IMR-90 (cell line): ENCODE measurements at regions not wholly inside any gene's neighbourhood (a gene's known extent, or its start where the extent isn't known, plus 50 kb on each side); places are given as distances from the start of the nearest gene placed in this dataset.

Experiments used
- ATAC-seq: fragments of 200-7000 bp; cut with Tn5 transposase; 2 replicates; pipeline ENCODE4 v1.9.1; 2020; ENCODE audit warnings: low read depth, mild to moderate bottlenecking, moderate library complexity
- BruUV-seq: library from RNA; stranded (reverse); fragments of 400-500 nt; replicated peaks from 2 replicates; lab custom pipeline; 2021; lab: Mats Ljungman, UMichigan
- CTCF ChIA-PET: fragments of 300-600 bp; formaldehyde crosslinking; extraction: SDS; loops from one replicate; lab custom pipeline; 2021; ENCODE audit warnings: antibody characterized with exemption; lab: Yijun Ruan, JAX
- POLR2A ChIA-PET: fragments of 300-600 bp; sonication (Branson Sonifier 250); formaldehyde crosslinking; loops from one replicate; lab custom pipeline; 2022; ENCODE audit warnings: antibody characterized with exemption; ENCODE audit not compliant: unreplicated experiment; lab: Charles Lee
- DNase-seq: peaks from one replicate; pipeline ENCODE4 v3.0.0; 2013
- H2AFZ ChIP-seq: replicated peaks from 2 replicates; pipeline ENCODE3; 2013; ENCODE audit warnings: low read length, mild to moderate bottlenecking; ENCODE audit not compliant: poor library complexity
- H2AK5ac ChIP-seq: 2 replicates; pipeline ENCODE4 v1.6.1; 2013; ENCODE audit warnings: low read depth, low read length, inconsistent platforms
- H2AK9ac ChIP-seq: replicated peaks from 2 replicates; pipeline ENCODE3; 2013; ENCODE audit warnings: mild to moderate bottlenecking, low read depth, low read length, moderate library complexity; ENCODE audit not compliant: poor library complexity
- H2BK120ac ChIP-seq: 2 replicates; pipeline ENCODE4 v1.6.1; 2013; ENCODE audit warnings: low read depth, low read length, inconsistent platforms
- H2BK15ac ChIP-seq: 3 replicates; pipeline ENCODE4 v1.6.1; 2013; ENCODE audit warnings: low read depth, low read length, inconsistent platforms
- H2BK20ac ChIP-seq: 2 replicates; pipeline ENCODE4 v1.6.1; 2013; ENCODE audit warnings: low read depth, mild to moderate bottlenecking, inconsistent platforms, low read length, moderate library complexity
- H2BK5ac ChIP-seq: 2 replicates; pipeline ENCODE4 v1.6.1; 2013; ENCODE audit warnings: mild to moderate bottlenecking, low read depth, low read length, inconsistent platforms; ENCODE audit not compliant: poor library complexity, severe bottlenecking
- H3K14ac ChIP-seq: replicated peaks from 2 replicates; pipeline ENCODE4 v1.6.1; 2013; ENCODE audit warnings: low read depth, low read length, inconsistent platforms
- H3K18ac ChIP-seq: 2 replicates; pipeline ENCODE4 v1.6.1; 2013; ENCODE audit warnings: low read depth, low read length, control low read depth
- H3K23ac ChIP-seq: 2 replicates; pipeline ENCODE4 v1.6.1; 2013; ENCODE audit warnings: low read depth, low read length, inconsistent platforms
- H3K27ac ChIP-seq: 2 replicates; pipeline ENCODE4 v1.5.1; 2013; ENCODE audit warnings: mild to moderate bottlenecking, control low read depth, low read length; ENCODE audit not compliant: insufficient read depth
- H3K27me3 ChIP-seq: 2 replicates; pipeline ENCODE4 v1.6.1; 2013; ENCODE audit warnings: low read length; ENCODE audit not compliant: control insufficient read depth, insufficient read depth
- H3K36me3 ChIP-seq: 2 replicates; pipeline ENCODE4 v1.6.1; 2013; ENCODE audit warnings: low read length, mixed read lengths; ENCODE audit not compliant: control insufficient read depth, insufficient read depth
- H3K4ac ChIP-seq: 2 replicates; pipeline ENCODE4 v1.6.1; 2013; ENCODE audit warnings: low read depth, low read length, inconsistent platforms
- H3K4me1 ChIP-seq: 2 replicates; pipeline ENCODE4 v1.6.1; 2013; ENCODE audit warnings: low read length, mixed read lengths; ENCODE audit not compliant: control insufficient read depth, insufficient read depth
- H3K4me2 ChIP-seq: 2 replicates; pipeline ENCODE4 v1.6.1; 2013; ENCODE audit warnings: low read depth, mild to moderate bottlenecking, control low read depth, low read length, moderate library complexity
- H3K4me3 ChIP-seq: 2 replicates; pipeline ENCODE4 v1.5.1; 2013; ENCODE audit warnings: low read depth, mild to moderate bottlenecking, control low read depth, low read length, moderate library complexity; ENCODE audit not compliant: insufficient read depth
- H3K56ac ChIP-seq: 2 replicates; pipeline ENCODE4 v1.6.1; 2013; ENCODE audit warnings: low read length, inconsistent platforms; ENCODE audit not compliant: insufficient read depth; ENCODE audit errors: extremely low read depth
- H3K79me1 ChIP-seq, 2 experiments: 2 replicates each; pipeline ENCODE4 v1.6.1; 2013; ENCODE audit warnings: low read length in 2 of 2, inconsistent platforms in 1 of 2, low read depth in 1 of 2
- H3K9ac ChIP-seq: 2 replicates; pipeline ENCODE4 v1.6.1; 2013; ENCODE audit warnings: low read depth, low read length, control low read depth
- H3K9me1 ChIP-seq: 2 replicates; pipeline ENCODE4 v1.6.1; 2013; ENCODE audit warnings: low read length, inconsistent platforms; ENCODE audit not compliant: insufficient read depth
- H3K9me3 ChIP-seq: 2 replicates; pipeline ENCODE4 v1.6.1; 2013; ENCODE audit warnings: low read length; ENCODE audit not compliant: control insufficient read depth, insufficient read depth
- H4K20me1 ChIP-seq: 2 replicates; pipeline ENCODE4 v1.6.1; 2013; ENCODE audit warnings: low read length, inconsistent platforms; ENCODE audit not compliant: insufficient read depth
- H4K5ac ChIP-seq: 2 replicates; pipeline ENCODE4 v1.6.1; 2013; ENCODE audit warnings: mild to moderate bottlenecking, low read depth, low read length, control low read depth
- H4K8ac ChIP-seq, 2 experiments: 2 replicates each; pipeline ENCODE4 v1.6.1; 2013; ENCODE audit warnings: low read depth in 2 of 2, low read length in 2 of 2, control low read depth in 1 of 2, inconsistent platforms in 1 of 2
- H4K91ac ChIP-seq: 2 replicates; pipeline ENCODE4 v1.6.1; 2013; ENCODE audit warnings: low read depth, low read length, inconsistent platforms; ENCODE audit not compliant: insufficient read depth
- BHLHE40 ChIP-seq: fragments of 150-350 bp; IDR thresholded peaks from 2 replicates; pipeline ENCODE4 v1.6.1; 2016; ENCODE audit warnings: mild to moderate bottlenecking, low read depth, low read length
- CEBPB ChIP-seq: IDR thresholded peaks from 2 replicates; pipeline ENCODE4 v1.6.1; 2012; ENCODE audit warnings: low read depth, low read length, improper control_type of control experiment
- CHD1 ChIP-seq: IDR thresholded peaks from 2 replicates; pipeline ENCODE4 v1.6.1; 2012; ENCODE audit warnings: low read depth, low read length, improper control_type of control experiment
- FOS ChIP-seq: fragments of 150-350 bp; IDR thresholded peaks from 2 replicates; pipeline ENCODE4 v1.6.1; 2016; ENCODE audit warnings: low read depth, low read length
- MAFK ChIP-seq: IDR thresholded peaks from 2 replicates; pipeline ENCODE4 v1.6.1; 2012; ENCODE audit warnings: low read depth, low read length, improper control_type of control experiment
- MAZ ChIP-seq: IDR thresholded peaks from 2 replicates; pipeline ENCODE4 v1.6.1; 2012; ENCODE audit warnings: low read depth, mild to moderate bottlenecking, low read length, improper control_type of control experiment, moderate library complexity, borderline replicate concordance
- MXI1 ChIP-seq: IDR thresholded peaks from 2 replicates; pipeline ENCODE4 v1.6.1; 2012; ENCODE audit warnings: low read depth, mild to moderate bottlenecking, low read length, moderate library complexity, borderline replicate concordance
- NFE2L2 ChIP-seq: fragments of 150-350 bp; IDR thresholded peaks from 2 replicates; pipeline ENCODE4 v1.6.1; 2016; ENCODE audit warnings: low read depth, mild to moderate bottlenecking, low read length
- POLR2A ChIP-seq: IDR thresholded peaks from 2 replicates; pipeline ENCODE4 v1.6.1; 2012; ENCODE audit warnings: mild to moderate bottlenecking, low read depth, low read length
- RAD21 ChIP-seq: IDR thresholded peaks from 2 replicates; pipeline ENCODE4 v1.6.1; 2012; ENCODE audit warnings: low read length, improper control_type of control experiment
- RCOR1 ChIP-seq: IDR thresholded peaks from 2 replicates; pipeline ENCODE4 v1.6.1; 2012; ENCODE audit warnings: mild to moderate bottlenecking, low read length, improper control_type of control experiment; ENCODE audit not compliant: insufficient replicate concordance
- RFX5 ChIP-seq: IDR thresholded peaks from 2 replicates; pipeline ENCODE4 v1.8.0; 2012; ENCODE audit warnings: low read depth, mild to moderate bottlenecking, low read length, moderate library complexity
- SMC3 ChIP-seq: fragments of 150-350 bp; IDR thresholded peaks from 2 replicates; pipeline ENCODE4 v1.6.1; 2016; ENCODE audit warnings: low read depth, mild to moderate bottlenecking, antibody characterized with exemption, low read length, moderate library complexity
- WGBS, 2 experiments: methylation state at CpG; one replicate each; pipeline versions ENCODE4 v1.1.5 to v1.1.7; 2013; ENCODE audit warnings: missing lambda C conversion rate in 2 of 2; ENCODE audit not compliant: insufficient read length in 1 of 2; ENCODE audit errors: extremely low coverage in 2 of 2; 5-methylcytosine and 5-hydroxymethylcytosine counted together
- dilution Hi-C: fragments of 300-500 bp; cut with HindIII; formaldehyde crosslinking; loops from one replicate; pipeline ENCODE4 v1.14.3; 2018; ENCODE audit warnings: low sequenced_read_pairs; ENCODE audit not compliant: unreplicated experiment
- in situ Hi-C: fragments of 300-500 bp; cut with MboI; formaldehyde crosslinking; loops from 3 replicates; pipeline ENCODE4 v1.14.3; 2019; ENCODE audit warnings: low sequenced_read_pairs, inconsistent platforms, mixed read lengths
- intact Hi-C: fragments of 100-400 bp; cut with micrococcal nuclease; formaldehyde crosslinking; loops from 2 replicates; pipeline ENCODE4 v1.10.0; 2022
- TF ChIP-seq, protein P1 (sequence below): fragments of 150-350 bp; IDR thresholded peaks from 2 replicates; pipeline ENCODE4 v1.6.1; 2016; ENCODE audit warnings: low read depth, mild to moderate bottlenecking, low read length, moderate library complexity, borderline replicate concordance
- TF ChIP-seq, protein P2 (sequence below): conservative IDR thresholded peaks from 2 replicates; pipeline ENCODE4 v1.5.1; 2012; ENCODE audit warnings: mild to moderate bottlenecking, low read depth, low read length, improper control_type of control experiment
- TF ChIP-seq, protein P3 (sequence below): fragments of 150-350 bp; IDR thresholded peaks from 2 replicates; pipeline ENCODE4 v1.6.1; 2017; ENCODE audit warnings: mild to moderate bottlenecking, antibody characterized with exemption, low read length, low read depth

DNA sequence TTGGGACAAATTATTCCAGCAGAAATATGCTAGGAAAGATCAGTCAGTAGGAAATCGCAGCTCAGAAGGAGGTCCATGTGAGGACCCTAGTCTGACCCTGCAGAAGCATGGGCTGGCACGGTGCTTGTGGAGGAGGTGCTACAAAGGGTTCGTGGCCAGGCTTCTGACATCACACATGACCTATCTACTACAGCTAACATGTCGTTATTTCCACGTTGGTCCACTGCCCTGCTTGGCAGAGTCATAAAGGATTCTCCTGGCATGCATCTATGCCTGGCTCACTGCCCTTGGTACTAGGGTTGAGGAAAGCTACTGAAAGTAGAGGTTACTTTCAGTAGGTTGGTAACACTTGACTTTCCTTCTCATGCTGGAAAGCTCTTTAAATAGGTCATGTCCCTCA, 118.1 kb upstream of the SHISA6 start:
- Histone ChIP-seq H4K91ac (no peak overlapping the region), H2BK120ac (no peak overlapping the region), H3K4me1 (no peaks in the 10 kb centered on the region), H3K27me3 (no peaks in the 10 kb centered on the region), H2BK5ac (no peak overlapping the region), H3K23ac (no peak overlapping the region), H3K36me3 (no peaks in the 10 kb centered on the region), H2AK5ac (no peak overlapping the region), H3K4ac (no peak overlapping the region), H2BK20ac (no peak overlapping the region), H3K27ac (no peak overlapping the region), H3K79me1 (no peaks in the 10 kb centered on the region), H3K9ac (no peak overlapping the region), H3K18ac (no peak overlapping the region), H2AFZ (no peak overlapping the region), H3K4me3 (no peak overlapping the region), H3K56ac (no peak overlapping the region), H3K4me2 (no peak overlapping the region), H4K5ac (no peak overlapping the region), H3K9me1 (no peaks in the 10 kb centered on the region), H3K9me3 (peaks cover 17% of the 10 kb centered on the region), H2BK15ac (no peak overlapping the region), H2AK9ac (no peak overlapping the region), H4K20me1 (no peaks in the 10 kb centered on the region), H4K8ac (no peak overlapping the region), H3K14ac (no peak overlapping the region)
- BruUV-seq: no TSS peak
- CTCF ChIA-PET: no interaction called here
- ATAC-seq (no peak), DNase-seq (no peak)
- no CpG with 5 or more reads among the region's 5 CpGs for WGBS, 2 experiments
- intact Hi-C loops (no loop called here), dilution Hi-C loops (no loop called here), in situ Hi-C loops (no loop called here)
- POLR2A ChIA-PET: no interaction called here
- TF ChIP-seq MAFK (no peak), POLR2A (no peak), BHLHE40 (no peak), CEBPB (no peak), RFX5 (no peak), MAZ (no peak), SMC3 (no peak), FOS (no peak), CHD1 (no peak), MXI1 (no peak), RAD21 (no peak), NFE2L2 (no peak), RCOR1 (no peak)
- TF ChIP-seq, protein P1, sequence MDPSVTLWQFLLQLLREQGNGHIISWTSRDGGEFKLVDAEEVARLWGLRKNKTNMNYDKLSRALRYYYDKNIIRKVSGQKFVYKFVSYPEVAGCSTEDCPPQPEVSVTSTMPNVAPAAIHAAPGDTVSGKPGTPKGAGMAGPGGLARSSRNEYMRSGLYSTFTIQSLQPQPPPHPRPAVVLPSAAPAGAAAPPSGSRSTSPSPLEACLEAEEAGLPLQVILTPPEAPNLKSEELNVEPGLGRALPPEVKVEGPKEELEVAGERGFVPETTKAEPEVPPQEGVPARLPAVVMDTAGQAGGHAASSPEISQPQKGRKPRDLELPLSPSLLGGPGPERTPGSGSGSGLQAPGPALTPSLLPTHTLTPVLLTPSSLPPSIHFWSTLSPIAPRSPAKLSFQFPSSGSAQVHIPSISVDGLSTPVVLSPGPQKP: no peak
- TF ChIP-seq, protein P2, sequence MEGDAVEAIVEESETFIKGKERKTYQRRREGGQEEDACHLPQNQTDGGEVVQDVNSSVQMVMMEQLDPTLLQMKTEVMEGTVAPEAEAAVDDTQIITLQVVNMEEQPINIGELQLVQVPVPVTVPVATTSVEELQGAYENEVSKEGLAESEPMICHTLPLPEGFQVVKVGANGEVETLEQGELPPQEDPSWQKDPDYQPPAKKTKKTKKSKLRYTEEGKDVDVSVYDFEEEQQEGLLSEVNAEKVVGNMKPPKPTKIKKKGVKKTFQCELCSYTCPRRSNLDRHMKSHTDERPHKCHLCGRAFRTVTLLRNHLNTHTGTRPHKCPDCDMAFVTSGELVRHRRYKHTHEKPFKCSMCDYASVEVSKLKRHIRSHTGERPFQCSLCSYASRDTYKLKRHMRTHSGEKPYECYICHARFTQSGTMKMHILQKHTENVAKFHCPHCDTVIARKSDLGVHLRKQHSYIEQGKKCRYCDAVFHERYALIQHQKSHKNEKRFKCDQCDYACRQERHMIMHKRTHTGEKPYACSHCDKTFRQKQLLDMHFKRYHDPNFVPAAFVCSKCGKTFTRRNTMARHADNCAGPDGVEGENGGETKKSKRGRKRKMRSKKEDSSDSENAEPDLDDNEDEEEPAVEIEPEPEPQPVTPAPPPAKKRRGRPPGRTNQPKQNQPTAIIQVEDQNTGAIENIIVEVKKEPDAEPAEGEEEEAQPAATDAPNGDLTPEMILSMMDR: no peak
- TF ChIP-seq, protein P3, sequence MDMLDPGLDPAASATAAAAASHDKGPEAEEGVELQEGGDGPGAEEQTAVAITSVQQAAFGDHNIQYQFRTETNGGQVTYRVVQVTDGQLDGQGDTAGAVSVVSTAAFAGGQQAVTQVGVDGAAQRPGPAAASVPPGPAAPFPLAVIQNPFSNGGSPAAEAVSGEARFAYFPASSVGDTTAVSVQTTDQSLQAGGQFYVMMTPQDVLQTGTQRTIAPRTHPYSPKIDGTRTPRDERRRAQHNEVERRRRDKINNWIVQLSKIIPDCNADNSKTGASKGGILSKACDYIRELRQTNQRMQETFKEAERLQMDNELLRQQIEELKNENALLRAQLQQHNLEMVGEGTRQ: no peak
